DND-41 (cell line): ENCODE measurements at regions not wholly inside any gene's neighbourhood (a gene's known extent, or its start where the extent isn't known, plus 50 kb on each side); places are given as distances from the start of the nearest gene placed in this dataset.

Experiments
- ATAC-seq: fragments of 200-7000 bp; cut with Tn5 transposase; 3 replicates; pipeline ENCODE4 v1.9.1; 2021; ENCODE audit warnings: low read depth; ENCODE audit not compliant: insufficient read depth
- DNase-seq: peaks from one replicate; pipeline ENCODE4 v3.0.0-alpha.2; 2020
- H2AFZ ChIP-seq: 2 replicates; pipeline ENCODE4 v1.6.0; 2012; ENCODE audit warnings: low read depth, low read length
- H3K27ac ChIP-seq: 2 replicates; pipeline ENCODE4 v1.5.1; 2012; ENCODE audit warnings: low read length, inconsistent platforms
- H3K27me3 ChIP-seq: fragments of 200-600 bp; sonication (generic); 2 replicates; pipeline ENCODE4 v1.6.0; 2012; ENCODE audit warnings: low read length, mild to moderate bottlenecking, inconsistent platforms; ENCODE audit not compliant: insufficient read depth, poor library complexity
- H3K36me3 ChIP-seq: 2 replicates; pipeline ENCODE4 v1.5.1; 2012; ENCODE audit warnings: low read length, inconsistent platforms; ENCODE audit not compliant: insufficient read depth
- H3K4me1 ChIP-seq: 2 replicates; pipeline ENCODE4 v1.5.1; 2012; ENCODE audit warnings: mild to moderate bottlenecking, low read length; ENCODE audit not compliant: insufficient read depth
- H3K4me2 ChIP-seq: 2 replicates; pipeline ENCODE4 v1.6.0; 2012; ENCODE audit warnings: mild to moderate bottlenecking, moderate library complexity, low read length, inconsistent platforms; ENCODE audit not compliant: insufficient read depth
- H3K4me3 ChIP-seq, 2 experiments: fragments of 200-600 bp in 1 of 2; shearing (Covaris generic) in 1 of 2; 2 replicates each; pipeline ENCODE4 v1.5.1; 2012 to 2016; ENCODE audit warnings: inconsistent platforms in 2 of 2, low read length in 2 of 2, mild to moderate bottlenecking in 2 of 2, low read depth in 1 of 2, moderate library complexity in 1 of 2
- H3K79me2 ChIP-seq: 2 replicates; pipeline ENCODE4 v1.6.0; 2012; ENCODE audit warnings: low read length, inconsistent platforms; ENCODE audit not compliant: insufficient read depth
- H3K9ac ChIP-seq: 2 replicates; pipeline ENCODE4 v1.6.0; 2012; ENCODE audit warnings: low read depth, mild to moderate bottlenecking, inconsistent platforms, low read length, moderate library complexity
- H3K9me3 ChIP-seq: 2 replicates; pipeline ENCODE4 v1.5.1; 2012; ENCODE audit warnings: low read length, moderate library complexity, mild to moderate bottlenecking, inconsistent platforms; ENCODE audit not compliant: insufficient read depth, severe bottlenecking
- H4K20me1 ChIP-seq: 2 replicates; pipeline ENCODE4 v1.6.0; 2012; ENCODE audit warnings: low read length; ENCODE audit not compliant: insufficient read depth
- EZH2 ChIP-seq: IDR thresholded peaks from 3 replicates; pipeline ENCODE4 v1.6.1; 2012; ENCODE audit warnings: borderline replicate concordance, low read depth, mild to moderate bottlenecking, moderate library complexity, low read length, inconsistent platforms; ENCODE audit not compliant: severe bottlenecking
- TF ChIP-seq, protein P1 (sequence below): IDR thresholded peaks from 2 replicates; pipeline ENCODE4 v1.5.1; 2012; ENCODE audit warnings: borderline replicate concordance, low read length, moderate library complexity, mild to moderate bottlenecking; ENCODE audit not compliant: poor library complexity, severe bottlenecking; ENCODE audit errors: extremely low read depth

DNA sequence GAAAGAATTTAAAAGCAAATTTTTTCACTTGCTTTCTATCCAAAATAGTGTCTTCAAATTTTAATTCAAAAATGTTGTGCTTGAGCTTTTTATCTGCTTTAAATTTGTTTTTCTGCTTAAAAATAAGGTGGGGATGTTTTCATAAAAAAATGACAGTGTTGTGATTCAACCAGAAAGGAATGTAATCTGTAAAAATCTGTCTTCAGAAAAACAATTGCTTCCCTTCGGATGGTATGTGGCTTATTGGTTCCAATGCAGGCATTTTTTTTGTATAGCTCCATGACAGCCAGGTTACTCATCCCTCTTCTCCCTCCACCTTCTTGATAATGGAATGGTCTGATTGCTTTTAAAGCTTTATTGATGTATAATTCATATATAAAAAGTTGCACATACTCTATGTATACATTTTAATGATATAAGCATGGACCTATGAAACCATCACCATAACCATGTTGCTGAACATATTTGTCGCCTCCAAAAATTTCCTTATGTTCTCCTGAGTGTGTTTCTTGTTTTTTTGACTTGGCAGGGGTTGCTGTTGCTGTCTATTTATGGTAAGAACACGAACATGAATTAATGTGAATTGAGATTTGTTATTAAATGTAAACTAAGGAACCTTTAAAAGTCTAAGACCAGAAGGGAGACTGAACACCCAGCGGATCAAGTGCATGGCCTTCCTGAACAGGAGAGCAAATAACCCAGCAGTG is 363.7 kb upstream of the SPHKAP start:
- no peak for ATAC-seq
- H4K20me1 ChIP-seq, result no peaks in the 10 kb centered on the region
- no peak overlapping the region for H3K4me3 ChIP-seq
- H2AFZ ChIP-seq, result no peak overlapping the region
- no peaks in the 10 kb centered on the region for H3K9me3 ChIP-seq
- TF ChIP-seq, protein P1, sequence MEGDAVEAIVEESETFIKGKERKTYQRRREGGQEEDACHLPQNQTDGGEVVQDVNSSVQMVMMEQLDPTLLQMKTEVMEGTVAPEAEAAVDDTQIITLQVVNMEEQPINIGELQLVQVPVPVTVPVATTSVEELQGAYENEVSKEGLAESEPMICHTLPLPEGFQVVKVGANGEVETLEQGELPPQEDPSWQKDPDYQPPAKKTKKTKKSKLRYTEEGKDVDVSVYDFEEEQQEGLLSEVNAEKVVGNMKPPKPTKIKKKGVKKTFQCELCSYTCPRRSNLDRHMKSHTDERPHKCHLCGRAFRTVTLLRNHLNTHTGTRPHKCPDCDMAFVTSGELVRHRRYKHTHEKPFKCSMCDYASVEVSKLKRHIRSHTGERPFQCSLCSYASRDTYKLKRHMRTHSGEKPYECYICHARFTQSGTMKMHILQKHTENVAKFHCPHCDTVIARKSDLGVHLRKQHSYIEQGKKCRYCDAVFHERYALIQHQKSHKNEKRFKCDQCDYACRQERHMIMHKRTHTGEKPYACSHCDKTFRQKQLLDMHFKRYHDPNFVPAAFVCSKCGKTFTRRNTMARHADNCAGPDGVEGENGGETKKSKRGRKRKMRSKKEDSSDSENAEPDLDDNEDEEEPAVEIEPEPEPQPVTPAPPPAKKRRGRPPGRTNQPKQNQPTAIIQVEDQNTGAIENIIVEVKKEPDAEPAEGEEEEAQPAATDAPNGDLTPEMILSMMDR, result no peak
- no peak for TF ChIP-seq EZH2
- H3K27ac ChIP-seq, result no peak overlapping the region
- no peaks in the 10 kb centered on the region for H3K36me3 ChIP-seq
- no peak for DNase-seq
- H3K79me2 ChIP-seq, result no peaks in the 10 kb centered on the region
- no peaks in the 10 kb centered on the region for H3K27me3 ChIP-seq
- H3K4me1 ChIP-seq, result no peaks in the 10 kb centered on the region
- H3K9ac ChIP-seq, result no peak overlapping the region
- H3K4me2 ChIP-seq, result no peak overlapping the region

DNA sequence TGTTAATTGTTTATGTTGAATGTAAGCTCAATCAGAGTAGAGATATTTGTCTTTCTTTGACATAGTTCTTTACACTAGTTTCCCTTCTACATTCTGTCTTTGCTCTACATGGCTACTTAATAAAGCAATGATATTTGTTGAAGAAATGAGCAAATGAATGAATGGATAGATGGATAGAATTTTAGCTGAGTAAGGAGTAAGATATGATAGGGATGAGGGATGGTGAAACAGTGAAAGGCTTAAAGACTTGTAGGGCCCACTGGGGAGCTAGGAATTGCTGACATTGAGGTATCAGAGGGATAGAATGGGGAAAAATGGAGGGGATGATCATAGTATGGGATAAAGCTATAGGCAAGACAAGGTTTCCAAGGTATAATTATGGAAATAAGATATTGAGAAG is 361.6 kb upstream of the SPHKAP start:
- Histone ChIP-seq H3K27ac (no peak overlapping the region), H3K4me2 (no peak overlapping the region), H3K27me3 (no peaks in the 10 kb centered on the region), H3K4me3 (no peak overlapping the region), H3K79me2 (no peaks in the 10 kb centered on the region), H3K4me1 (no peaks in the 10 kb centered on the region), H2AFZ (no peak overlapping the region), H3K9me3 (no peaks in the 10 kb centered on the region), H3K9ac (no peak overlapping the region), H3K36me3 (no peaks in the 10 kb centered on the region), H4K20me1 (no peaks in the 10 kb centered on the region)
- ATAC-seq (no peak), DNase-seq (no peak)
- TF ChIP-seq, protein P1, result no peak
- no peak for TF ChIP-seq EZH2

DNA sequence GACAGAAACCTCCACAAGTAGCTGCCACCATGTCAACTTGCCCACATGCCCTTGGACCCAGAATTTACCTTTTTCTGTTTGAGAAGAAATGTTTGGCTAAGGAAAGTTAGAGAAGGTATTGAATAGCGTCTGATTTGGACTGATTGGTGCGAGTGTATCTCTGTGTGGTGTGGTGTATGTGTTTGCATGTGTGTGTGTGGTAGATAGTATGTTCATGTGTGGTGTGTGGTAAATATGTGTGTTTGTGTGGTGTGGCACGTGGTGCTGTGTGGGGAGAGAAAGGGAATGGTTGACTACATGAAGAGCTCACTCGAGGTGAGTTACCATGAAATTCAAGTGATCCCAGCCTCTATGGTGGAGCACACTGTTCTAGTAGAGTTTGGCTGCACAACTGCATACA is 360.8 kb upstream of the SPHKAP start:
- Histone ChIP-seq H3K27ac (no peak overlapping the region), H3K4me2 (no peak overlapping the region), H3K79me2 (no peaks in the 10 kb centered on the region), H4K20me1 (no peaks in the 10 kb centered on the region), H3K9me3 (no peaks in the 10 kb centered on the region), H3K36me3 (no peaks in the 10 kb centered on the region), H3K4me1 (no peaks in the 10 kb centered on the region), H2AFZ (no peak overlapping the region), H3K4me3 (no peak overlapping the region), H3K27me3 (no peaks in the 10 kb centered on the region), H3K9ac (no peak overlapping the region)
- no peak for ATAC-seq
- no peak for DNase-seq
- no peak for TF ChIP-seq EZH2
- TF ChIP-seq, protein P1, result no peak
